NT2/D1 (cell line): ENCODE measurements at regions not wholly inside any gene's neighbourhood (a gene's known extent, or its start where the extent isn't known, plus 50 kb on each side); places are given as distances from the start of the nearest gene placed in this dataset.

Experiments used
- SUZ12 ChIP-seq: IDR thresholded peaks from 2 replicates; pipeline ENCODE4 v1.6.1; 2011; ENCODE audit not compliant: insufficient read length, insufficient read depth; ENCODE audit errors: extremely low read depth
- YY1 ChIP-seq: IDR thresholded peaks from 2 replicates; pipeline ENCODE4 v1.6.1; 2011; ENCODE audit not compliant: insufficient read length, insufficient read depth
- ZNF274 ChIP-seq: IDR thresholded peaks from 2 replicates; pipeline ENCODE4 v1.6.1; 2011; ENCODE audit warnings: mild to moderate bottlenecking, low read depth, low read length

GRCh38 chr4:18914182-18914581, 892.6 kb upstream of the LCORL start:
- TF ChIP-seq ZNF274 (no peak), YY1 (no peak), SUZ12 (no peak)
